ENCODE measurements at regions not wholly inside any gene's neighbourhood (a gene's known extent, or its start where the extent isn't known, plus 50 kb on each side); places are given as distances from the start of the nearest gene placed in this dataset.

DNA sequence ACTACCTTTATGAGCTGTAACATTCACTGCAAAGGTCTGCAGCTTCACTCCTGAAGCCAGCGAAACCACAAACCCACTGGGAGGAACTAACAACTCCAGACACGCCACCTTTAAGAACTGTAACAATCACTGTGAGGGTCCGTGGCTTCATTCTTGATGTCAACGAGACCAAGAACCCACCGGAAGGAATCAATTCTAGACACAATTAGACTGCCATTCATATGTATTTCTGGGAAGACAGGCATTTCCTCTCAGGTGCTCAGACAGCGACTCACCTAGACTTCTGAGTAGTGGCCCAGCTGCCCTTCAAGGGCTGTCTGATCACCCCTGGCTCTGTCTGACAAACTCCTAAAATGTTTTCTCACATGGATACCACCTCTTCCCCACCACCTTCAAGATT lies 506.8 kb downstream of the PDCD6IP start:
- DNase-seq (ENCODE audit: low spot score in 2 of 2) = no peak
- TF ChIP-seq POLR2A (IDR thresholded peaks at IDR 0.05) = no peak
- TF ChIP-seq, protein P1, sequence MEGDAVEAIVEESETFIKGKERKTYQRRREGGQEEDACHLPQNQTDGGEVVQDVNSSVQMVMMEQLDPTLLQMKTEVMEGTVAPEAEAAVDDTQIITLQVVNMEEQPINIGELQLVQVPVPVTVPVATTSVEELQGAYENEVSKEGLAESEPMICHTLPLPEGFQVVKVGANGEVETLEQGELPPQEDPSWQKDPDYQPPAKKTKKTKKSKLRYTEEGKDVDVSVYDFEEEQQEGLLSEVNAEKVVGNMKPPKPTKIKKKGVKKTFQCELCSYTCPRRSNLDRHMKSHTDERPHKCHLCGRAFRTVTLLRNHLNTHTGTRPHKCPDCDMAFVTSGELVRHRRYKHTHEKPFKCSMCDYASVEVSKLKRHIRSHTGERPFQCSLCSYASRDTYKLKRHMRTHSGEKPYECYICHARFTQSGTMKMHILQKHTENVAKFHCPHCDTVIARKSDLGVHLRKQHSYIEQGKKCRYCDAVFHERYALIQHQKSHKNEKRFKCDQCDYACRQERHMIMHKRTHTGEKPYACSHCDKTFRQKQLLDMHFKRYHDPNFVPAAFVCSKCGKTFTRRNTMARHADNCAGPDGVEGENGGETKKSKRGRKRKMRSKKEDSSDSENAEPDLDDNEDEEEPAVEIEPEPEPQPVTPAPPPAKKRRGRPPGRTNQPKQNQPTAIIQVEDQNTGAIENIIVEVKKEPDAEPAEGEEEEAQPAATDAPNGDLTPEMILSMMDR (IDR thresholded peaks at IDR 0.05) = no peak
- intact Hi-C loops (cut with DNase I; ENCODE audit: low total_unique reads) = no loop called here
- WGBS, 2 donors = 84 to 87% methylated on average over 6 of the region's 6 CpGs
- H3K4me3 ChIP-seq (ENCODE audit: low read depth, poor library complexity, severe bottlenecking) = no peak overlapping the region

DNA sequence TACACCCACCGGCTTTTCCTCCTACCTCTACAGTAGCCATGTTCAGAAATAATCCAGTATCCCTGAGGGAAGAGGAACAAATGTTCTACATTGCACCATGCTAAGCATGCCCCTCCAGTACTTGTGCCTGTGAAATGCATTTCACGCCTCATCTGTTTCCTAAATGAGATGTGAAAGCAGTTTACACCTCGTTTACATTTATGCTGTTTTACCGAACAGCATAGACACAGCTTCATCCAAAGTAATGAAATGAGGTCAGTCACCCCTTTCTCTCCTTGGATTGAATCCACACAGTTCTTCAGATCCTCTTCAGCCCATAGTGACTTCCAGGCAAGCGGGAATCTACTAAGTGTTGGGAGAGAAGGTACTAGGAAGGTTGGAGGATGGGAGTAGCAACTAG lies 514.3 kb downstream of the PDCD6IP start:
- intact Hi-C loops (cut with DNase I; ENCODE audit: low total_unique reads) = no loop called here
- 73 to 81% methylated on average over 5 of the region's 5 CpGs for WGBS, 2 donors
- no peak overlapping the region for H3K4me3 ChIP-seq (ENCODE audit: low read depth, poor library complexity, severe bottlenecking)
- DNase-seq (ENCODE audit: low spot score in 2 of 2) = no peak
- TF ChIP-seq, protein P1 (IDR thresholded peaks at IDR 0.05) = no peak
- no peak for TF ChIP-seq POLR2A (IDR thresholded peaks at IDR 0.05)

DNA sequence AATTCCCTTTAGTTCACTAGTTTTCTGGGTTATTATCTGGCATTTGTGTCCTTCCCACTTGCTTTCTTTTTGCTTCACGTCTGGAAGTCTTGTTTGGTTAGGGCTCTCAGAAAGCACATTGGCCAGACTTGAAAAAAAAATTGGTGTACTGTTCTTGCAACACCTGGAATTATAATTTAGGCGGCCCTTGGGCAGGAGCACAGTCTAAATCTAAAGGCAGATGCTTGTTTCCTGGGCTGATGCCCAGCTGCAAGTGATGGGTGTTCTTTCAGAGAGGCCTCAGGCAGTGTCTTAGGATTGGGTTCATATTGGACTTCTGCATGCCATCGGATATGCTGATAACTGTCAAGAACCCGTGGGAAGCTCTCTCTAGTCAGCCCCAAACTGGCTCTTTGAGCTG lies 521.5 kb downstream of the PDCD6IP start:
- no peak for DNase-seq (ENCODE audit: low spot score in 2 of 2)
- H3K4me3 ChIP-seq (ENCODE audit: low read depth, poor library complexity, severe bottlenecking) = no peak overlapping the region
- TF ChIP-seq, protein P1 (IDR thresholded peaks at IDR 0.05) = no peak
- TF ChIP-seq POLR2A (IDR thresholded peaks at IDR 0.05) = no peak

DNA sequence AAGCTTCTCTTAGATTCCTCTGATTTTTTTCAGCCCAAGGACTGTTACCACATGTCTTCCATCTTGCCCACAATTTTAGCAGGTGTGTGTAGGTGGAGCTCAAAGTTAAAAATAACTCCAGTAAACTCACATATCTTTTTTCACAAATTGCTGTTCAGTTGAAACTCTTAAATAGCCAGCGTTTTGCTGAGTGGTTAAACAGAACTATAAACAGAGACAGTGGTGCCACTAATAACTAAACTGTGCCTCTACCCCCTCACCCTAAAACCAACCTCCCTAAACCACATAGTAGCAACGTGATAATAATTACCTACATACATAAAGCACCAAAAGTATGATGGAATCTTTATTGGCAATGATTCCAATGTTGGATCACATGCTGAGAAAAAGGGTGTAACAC lies 525.1 kb downstream of the PDCD6IP start:
- TF ChIP-seq POLR2A (IDR thresholded peaks at IDR 0.05) = no peak
- TF ChIP-seq, protein P1 (IDR thresholded peaks at IDR 0.05) = no peak
- intact Hi-C loops (cut with DNase I; ENCODE audit: low total_unique reads) = no loop called here
- H3K4me3 ChIP-seq (ENCODE audit: low read depth, poor library complexity, severe bottlenecking) = no peak overlapping the region
- 21 to 33% methylated on average over 2 of the region's 2 CpGs for WGBS, 2 donors
- DNase-seq (ENCODE audit: low spot score in 2 of 2) = no peak

More for the DNA sequence above, 521.5 kb downstream of the PDCD6IP start:
- 39 to 47% methylated on average over 4 of the region's 4 CpGs for WGBS, 2 donors
- intact Hi-C loops (cut with DNase I; ENCODE audit: low total_unique reads) = no loop called here

DNA sequence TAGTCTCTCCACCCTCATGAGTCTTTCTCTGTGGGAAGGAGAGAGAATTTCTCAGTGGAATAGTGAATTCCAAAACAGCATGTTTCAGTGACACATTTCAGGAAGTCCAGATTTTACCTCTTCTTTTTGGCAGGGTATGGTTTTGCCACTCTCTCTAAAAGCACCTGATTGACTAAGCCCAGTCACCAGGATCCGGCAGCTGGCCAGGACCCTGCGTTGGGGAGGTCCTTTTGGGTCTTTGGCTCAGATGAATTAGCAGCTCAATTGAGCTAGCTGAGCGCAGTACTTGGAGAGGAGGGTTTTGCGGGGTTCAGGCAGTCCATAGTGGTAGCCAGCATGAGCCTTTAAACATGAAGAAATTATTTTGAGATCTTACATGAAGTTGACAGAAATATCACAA lies 548.2 kb downstream of the PDCD6IP start:
- no peak for DNase-seq (ENCODE audit: low spot score in 2 of 2)
- TF ChIP-seq, protein P1 (IDR thresholded peaks at IDR 0.05) = no peak
- TF ChIP-seq POLR2A (IDR thresholded peaks at IDR 0.05) = no peak
- intact Hi-C loops (cut with DNase I; ENCODE audit: low total_unique reads) = no loop called here
- no peak overlapping the region for H3K4me3 ChIP-seq (ENCODE audit: low read depth, poor library complexity, severe bottlenecking)
- WGBS, 2 donors = 79 to 82% methylated on average over 4 of the region's 4 CpGs

Measured in lower leg skin (tissue), 4 donors.